Liver (tissue), 3 donors: ENCODE measurements at regions not wholly inside any gene's neighbourhood (a gene's known extent, or its start where the extent isn't known, plus 50 kb on each side); places are given as distances from the start of the nearest gene placed in this dataset.

Source experiments
- CTCF ChIP-seq: fragments of 150-350 bp; IDR thresholded peaks from 2 replicates; pipeline ENCODE4 v1.5.1; 2017; ENCODE audit warnings: improper control_type of control experiment, low read depth, low read length; ENCODE audit not compliant: missing input control
- RAD21 ChIP-seq, 2 donors: IDR thresholded peaks; 2 replicates each; pipeline ENCODE4 v1.6.1; 2016; ENCODE audit warnings: antibody characterized with exemption in 2 of 2, mild to moderate bottlenecking in 2 of 2
- REST ChIP-seq: IDR thresholded peaks from 2 replicates; pipeline ENCODE4 v1.6.1; 2016; ENCODE audit warnings: antibody characterized with exemption, mild to moderate bottlenecking
- TAF1 ChIP-seq: conservative IDR thresholded peaks from 2 replicates; pipeline ENCODE4 v1.6.1; 2016; ENCODE audit warnings: antibody characterized with exemption, mild to moderate bottlenecking
- ZBTB33 ChIP-seq: IDR thresholded peaks from 2 replicates; pipeline ENCODE4 v1.6.1; 2016; ENCODE audit warnings: antibody characterized with exemption
- donor health status: healthy.
- donor health status: healthy.

- TF ChIP-seq TAF1 (no peak), CTCF (no peak), REST (no peak), ZBTB33 (no peak), RAD21 (IDR thresholded peaks at IDR 0.05) (no peak)
Observed at GRCh38 chr14:44404599-44404998, 102.5 kb downstream of the FSCB start.
